AG09319 (cell line): ENCODE measurements at regions not wholly inside any gene's neighbourhood (a gene's known extent, or its start where the extent isn't known, plus 50 kb on each side); places are given as distances from the start of the nearest gene placed in this dataset.

Experiments used
- DNase-seq: peaks from one replicate; pipeline ENCODE4 v3.0.0-alpha.2; 2010; ENCODE audit warnings: low read depth; ENCODE audit errors: extremely low read depth
- TF ChIP-seq, protein P1 (sequence below): IDR thresholded peaks from 2 replicates; pipeline ENCODE4 v1.5.1; 2011; ENCODE audit warnings: low read depth, mild to moderate bottlenecking, inconsistent platforms, low read length, moderate library complexity

DNA sequence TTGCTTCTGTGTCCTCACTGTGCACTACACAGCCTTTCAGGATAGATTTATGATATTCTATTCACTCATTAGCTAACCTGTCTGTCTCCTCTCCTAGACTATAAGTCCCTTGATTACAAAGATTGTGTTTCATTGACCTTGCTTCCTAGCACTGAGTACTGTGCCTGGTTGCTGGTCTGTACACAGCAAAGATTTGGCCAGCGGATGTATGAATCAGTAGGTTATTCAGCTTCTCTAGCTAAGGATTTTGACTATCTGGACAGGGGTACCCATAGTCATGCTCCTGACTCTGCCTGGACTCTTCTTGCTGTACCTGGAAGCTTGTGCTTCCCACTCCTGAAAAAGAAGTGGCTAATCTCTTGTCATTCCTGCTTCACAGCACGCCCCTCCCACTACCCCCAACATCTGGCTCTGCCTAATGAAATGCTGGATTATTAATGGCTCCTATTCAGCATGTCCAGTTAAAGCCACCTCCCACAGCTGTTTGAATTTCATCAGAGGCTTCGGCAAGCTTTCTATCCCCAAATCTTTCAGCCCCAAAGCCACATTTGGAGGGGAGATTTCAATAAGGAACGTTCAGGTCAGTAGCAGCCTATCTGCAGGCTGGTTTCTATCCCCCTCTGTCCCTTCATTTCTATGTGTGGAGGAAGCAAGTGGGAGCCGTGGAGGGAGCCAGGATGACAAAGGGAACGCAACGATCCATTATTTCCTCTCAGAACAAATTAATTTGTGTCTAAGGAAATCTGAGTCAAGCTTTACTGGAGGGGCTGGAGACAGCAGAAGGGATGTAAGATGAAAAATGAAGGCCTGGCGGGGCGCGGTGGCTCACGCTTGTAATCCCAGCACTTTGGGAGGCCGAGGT is 64.8 kb upstream of the PPM1J start:
- no peak for DNase-seq
- TF ChIP-seq, protein P1, sequence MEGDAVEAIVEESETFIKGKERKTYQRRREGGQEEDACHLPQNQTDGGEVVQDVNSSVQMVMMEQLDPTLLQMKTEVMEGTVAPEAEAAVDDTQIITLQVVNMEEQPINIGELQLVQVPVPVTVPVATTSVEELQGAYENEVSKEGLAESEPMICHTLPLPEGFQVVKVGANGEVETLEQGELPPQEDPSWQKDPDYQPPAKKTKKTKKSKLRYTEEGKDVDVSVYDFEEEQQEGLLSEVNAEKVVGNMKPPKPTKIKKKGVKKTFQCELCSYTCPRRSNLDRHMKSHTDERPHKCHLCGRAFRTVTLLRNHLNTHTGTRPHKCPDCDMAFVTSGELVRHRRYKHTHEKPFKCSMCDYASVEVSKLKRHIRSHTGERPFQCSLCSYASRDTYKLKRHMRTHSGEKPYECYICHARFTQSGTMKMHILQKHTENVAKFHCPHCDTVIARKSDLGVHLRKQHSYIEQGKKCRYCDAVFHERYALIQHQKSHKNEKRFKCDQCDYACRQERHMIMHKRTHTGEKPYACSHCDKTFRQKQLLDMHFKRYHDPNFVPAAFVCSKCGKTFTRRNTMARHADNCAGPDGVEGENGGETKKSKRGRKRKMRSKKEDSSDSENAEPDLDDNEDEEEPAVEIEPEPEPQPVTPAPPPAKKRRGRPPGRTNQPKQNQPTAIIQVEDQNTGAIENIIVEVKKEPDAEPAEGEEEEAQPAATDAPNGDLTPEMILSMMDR: no peak

DNA sequence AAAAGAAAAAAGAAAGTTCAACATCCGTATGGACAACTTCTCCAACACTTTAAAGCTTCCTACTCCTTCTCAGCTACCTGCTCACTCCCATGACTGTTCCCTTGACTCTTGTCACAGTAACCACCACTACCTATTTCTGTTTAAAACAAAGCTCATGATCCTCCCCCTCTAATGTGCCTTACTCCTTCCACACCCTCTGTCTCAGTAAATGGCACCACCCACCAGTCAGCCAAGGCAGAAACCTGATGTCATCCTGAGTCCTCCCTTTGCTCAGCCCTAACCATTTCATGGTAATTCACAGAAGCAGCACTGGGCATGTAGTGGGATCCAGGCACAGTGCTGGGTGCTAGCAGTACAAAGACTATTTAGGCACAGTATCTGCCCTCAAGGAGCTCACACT is 63.0 kb upstream of the PPM1J start:
- TF ChIP-seq, protein P1: no peak

DNA sequence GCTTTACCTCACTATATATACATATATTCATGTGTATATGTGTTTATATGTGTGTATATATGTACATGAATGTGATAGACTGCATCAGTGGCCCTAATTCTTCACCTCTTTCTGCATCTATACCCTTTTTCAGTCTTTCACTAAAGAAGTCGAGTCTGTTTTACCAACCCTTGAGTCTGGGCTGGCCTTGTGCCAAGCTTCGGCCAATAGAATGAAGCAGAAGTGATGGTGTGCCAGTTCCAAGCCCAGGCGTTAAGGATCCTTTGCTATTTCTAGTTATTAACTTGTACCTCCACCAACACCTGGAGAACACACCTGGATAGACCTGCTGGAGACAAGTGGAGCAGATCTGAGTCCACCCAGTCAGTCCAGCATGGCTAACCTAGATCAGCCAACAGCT is 61.6 kb upstream of the PPM1J start:
- no peak for DNase-seq
- TF ChIP-seq, protein P1: no peak

More for the DNA sequence above, 63.0 kb upstream of the PPM1J start:
- no peak for DNase-seq

DNA sequence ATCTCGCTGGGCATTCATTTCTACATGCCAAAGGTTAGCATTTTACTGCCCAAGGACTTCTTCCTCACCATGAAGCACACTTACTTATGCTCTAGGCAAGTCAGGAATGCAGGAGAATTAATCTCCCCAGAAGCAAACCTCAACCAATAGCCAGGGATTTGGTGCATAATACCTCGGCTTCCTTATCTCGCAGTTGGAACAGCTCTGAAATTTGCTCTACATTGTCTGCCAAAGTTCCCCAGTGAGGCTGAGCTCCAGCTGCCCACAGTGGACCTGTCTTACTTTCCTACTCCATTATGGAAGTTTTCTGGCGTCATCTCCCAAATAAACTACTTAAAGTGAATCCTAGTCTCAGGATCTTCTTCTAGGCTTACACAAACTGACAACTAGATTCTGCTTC is 57.6 kb upstream of the PPM1J start:
- DNase-seq: no peak
- TF ChIP-seq, protein P1: no peak

DNA sequence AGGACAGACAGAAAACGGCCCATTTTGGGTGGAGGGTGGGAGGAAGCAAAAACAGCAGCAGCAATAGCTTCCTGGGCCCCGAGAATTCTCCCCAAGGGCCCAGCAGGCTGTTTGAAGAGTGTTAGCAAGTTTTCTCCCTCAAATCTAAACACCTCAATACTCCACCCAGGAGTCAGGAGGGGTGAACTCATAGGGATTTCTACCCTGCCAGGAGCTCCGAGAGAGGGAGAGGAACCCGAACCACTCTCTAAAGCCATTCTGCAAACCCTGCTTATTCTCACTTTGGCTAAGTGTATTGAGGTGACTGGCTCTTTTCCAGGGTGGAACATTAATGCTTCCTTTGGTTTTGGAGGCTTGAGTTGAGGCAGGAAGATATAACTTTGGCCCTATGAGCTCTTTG is 55.6 kb upstream of the PPM1J start:
- no peak for DNase-seq
- TF ChIP-seq, protein P1: no peak

DNA sequence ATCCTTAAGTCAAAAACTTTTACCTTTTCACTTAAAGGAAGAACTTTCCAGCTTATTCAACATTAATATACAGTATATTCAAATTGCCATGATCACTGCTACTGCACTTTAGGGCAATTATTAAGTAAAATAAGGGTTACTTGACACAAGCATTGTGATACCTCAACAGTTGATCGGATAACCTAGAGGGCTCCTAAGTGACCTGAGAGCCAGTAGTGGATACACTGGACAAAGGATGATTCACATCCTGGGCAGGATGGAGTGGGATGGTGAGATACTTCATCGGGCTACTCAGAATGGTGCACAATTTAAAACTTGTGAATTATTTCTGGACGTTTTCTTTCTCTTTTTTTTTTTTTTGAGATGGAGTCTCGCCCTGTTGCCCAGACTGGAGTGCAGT is 54.5 kb upstream of the PPM1J start:
- TF ChIP-seq, protein P1: no peak
- DNase-seq: no peak

DNA sequence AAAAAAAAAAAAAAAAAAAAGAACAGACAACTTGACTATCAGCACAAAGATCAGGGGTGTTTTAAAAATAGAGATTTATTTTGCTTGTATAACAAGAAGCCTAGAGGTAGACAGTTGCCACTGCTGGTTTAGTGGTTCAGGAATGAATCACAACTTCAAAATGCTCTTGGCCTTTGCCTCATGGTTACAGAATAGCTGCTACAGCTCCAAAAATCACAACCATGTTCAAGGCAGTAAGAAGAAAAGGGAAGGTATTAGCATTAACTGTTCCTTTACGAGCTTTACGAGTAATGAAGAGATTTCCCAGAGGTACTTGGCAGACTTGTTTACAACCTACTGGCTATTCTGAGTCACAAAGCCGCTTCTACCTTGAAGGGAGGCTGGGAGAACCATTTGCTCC is 52.5 kb upstream of the PPM1J start:
- TF ChIP-seq, protein P1: no peak
- DNase-seq: no peak
